IMR-90 (cell line): ENCODE measurements at regions not wholly inside any gene's neighbourhood (a gene's known extent, or its start where the extent isn't known, plus 50 kb on each side); places are given as distances from the start of the nearest gene placed in this dataset.

Experiments
- ATAC-seq: fragments of 200-7000 bp; cut with Tn5 transposase; 2 replicates; pipeline ENCODE4 v1.9.1; 2020; ENCODE audit warnings: low read depth, mild to moderate bottlenecking, moderate library complexity
- BruUV-seq: library from RNA; stranded (reverse); fragments of 400-500 nt; replicated peaks from 2 replicates; lab custom pipeline; 2021; lab: Mats Ljungman, UMichigan
- CTCF ChIA-PET: fragments of 300-600 bp; formaldehyde crosslinking; extraction: SDS; loops from one replicate; lab custom pipeline; 2021; ENCODE audit warnings: antibody characterized with exemption; lab: Yijun Ruan, JAX
- POLR2A ChIA-PET: fragments of 300-600 bp; sonication (Branson Sonifier 250); formaldehyde crosslinking; loops from one replicate; lab custom pipeline; 2022; ENCODE audit warnings: antibody characterized with exemption; ENCODE audit not compliant: unreplicated experiment; lab: Charles Lee
- DNase-seq: peaks from one replicate; pipeline ENCODE4 v3.0.0; 2013
- H2AFZ ChIP-seq: replicated peaks from 2 replicates; pipeline ENCODE3; 2013; ENCODE audit warnings: low read length, mild to moderate bottlenecking; ENCODE audit not compliant: poor library complexity
- H2AK5ac ChIP-seq: 2 replicates; pipeline ENCODE4 v1.6.1; 2013; ENCODE audit warnings: low read depth, low read length, inconsistent platforms
- H2AK9ac ChIP-seq: replicated peaks from 2 replicates; pipeline ENCODE3; 2013; ENCODE audit warnings: mild to moderate bottlenecking, low read depth, low read length, moderate library complexity; ENCODE audit not compliant: poor library complexity
- H2BK120ac ChIP-seq: 2 replicates; pipeline ENCODE4 v1.6.1; 2013; ENCODE audit warnings: low read depth, low read length, inconsistent platforms
- H2BK15ac ChIP-seq: 3 replicates; pipeline ENCODE4 v1.6.1; 2013; ENCODE audit warnings: low read depth, low read length, inconsistent platforms
- H2BK20ac ChIP-seq: 2 replicates; pipeline ENCODE4 v1.6.1; 2013; ENCODE audit warnings: low read depth, mild to moderate bottlenecking, inconsistent platforms, low read length, moderate library complexity
- H2BK5ac ChIP-seq: 2 replicates; pipeline ENCODE4 v1.6.1; 2013; ENCODE audit warnings: mild to moderate bottlenecking, low read depth, low read length, inconsistent platforms; ENCODE audit not compliant: poor library complexity, severe bottlenecking
- H3K14ac ChIP-seq: replicated peaks from 2 replicates; pipeline ENCODE4 v1.6.1; 2013; ENCODE audit warnings: low read depth, low read length, inconsistent platforms
- H3K18ac ChIP-seq: 2 replicates; pipeline ENCODE4 v1.6.1; 2013; ENCODE audit warnings: low read depth, low read length, control low read depth
- H3K23ac ChIP-seq: 2 replicates; pipeline ENCODE4 v1.6.1; 2013; ENCODE audit warnings: low read depth, low read length, inconsistent platforms
- H3K27ac ChIP-seq: 2 replicates; pipeline ENCODE4 v1.5.1; 2013; ENCODE audit warnings: mild to moderate bottlenecking, control low read depth, low read length; ENCODE audit not compliant: insufficient read depth
- H3K27me3 ChIP-seq: 2 replicates; pipeline ENCODE4 v1.6.1; 2013; ENCODE audit warnings: low read length; ENCODE audit not compliant: control insufficient read depth, insufficient read depth
- H3K36me3 ChIP-seq: 2 replicates; pipeline ENCODE4 v1.6.1; 2013; ENCODE audit warnings: low read length, mixed read lengths; ENCODE audit not compliant: control insufficient read depth, insufficient read depth
- H3K4ac ChIP-seq: 2 replicates; pipeline ENCODE4 v1.6.1; 2013; ENCODE audit warnings: low read depth, low read length, inconsistent platforms
- H3K4me1 ChIP-seq: 2 replicates; pipeline ENCODE4 v1.6.1; 2013; ENCODE audit warnings: low read length, mixed read lengths; ENCODE audit not compliant: control insufficient read depth, insufficient read depth
- H3K4me2 ChIP-seq: 2 replicates; pipeline ENCODE4 v1.6.1; 2013; ENCODE audit warnings: low read depth, mild to moderate bottlenecking, control low read depth, low read length, moderate library complexity
- H3K4me3 ChIP-seq: 2 replicates; pipeline ENCODE4 v1.5.1; 2013; ENCODE audit warnings: low read depth, mild to moderate bottlenecking, control low read depth, low read length, moderate library complexity; ENCODE audit not compliant: insufficient read depth
- H3K56ac ChIP-seq: 2 replicates; pipeline ENCODE4 v1.6.1; 2013; ENCODE audit warnings: low read length, inconsistent platforms; ENCODE audit not compliant: insufficient read depth; ENCODE audit errors: extremely low read depth
- H3K79me1 ChIP-seq, 2 experiments: 2 replicates each; pipeline ENCODE4 v1.6.1; 2013; ENCODE audit warnings: low read length in 2 of 2, inconsistent platforms in 1 of 2, low read depth in 1 of 2
- H3K9ac ChIP-seq: 2 replicates; pipeline ENCODE4 v1.6.1; 2013; ENCODE audit warnings: low read depth, low read length, control low read depth
- H3K9me1 ChIP-seq: 2 replicates; pipeline ENCODE4 v1.6.1; 2013; ENCODE audit warnings: low read length, inconsistent platforms; ENCODE audit not compliant: insufficient read depth
- H3K9me3 ChIP-seq: 2 replicates; pipeline ENCODE4 v1.6.1; 2013; ENCODE audit warnings: low read length; ENCODE audit not compliant: control insufficient read depth, insufficient read depth
- H4K20me1 ChIP-seq: 2 replicates; pipeline ENCODE4 v1.6.1; 2013; ENCODE audit warnings: low read length, inconsistent platforms; ENCODE audit not compliant: insufficient read depth
- H4K5ac ChIP-seq: 2 replicates; pipeline ENCODE4 v1.6.1; 2013; ENCODE audit warnings: mild to moderate bottlenecking, low read depth, low read length, control low read depth
- H4K8ac ChIP-seq, 2 experiments: 2 replicates each; pipeline ENCODE4 v1.6.1; 2013; ENCODE audit warnings: low read depth in 2 of 2, low read length in 2 of 2, control low read depth in 1 of 2, inconsistent platforms in 1 of 2
- H4K91ac ChIP-seq: 2 replicates; pipeline ENCODE4 v1.6.1; 2013; ENCODE audit warnings: low read depth, low read length, inconsistent platforms; ENCODE audit not compliant: insufficient read depth
- BHLHE40 ChIP-seq: fragments of 150-350 bp; IDR thresholded peaks from 2 replicates; pipeline ENCODE4 v1.6.1; 2016; ENCODE audit warnings: mild to moderate bottlenecking, low read depth, low read length
- CEBPB ChIP-seq: IDR thresholded peaks from 2 replicates; pipeline ENCODE4 v1.6.1; 2012; ENCODE audit warnings: low read depth, low read length, improper control_type of control experiment
- CTCF ChIP-seq: conservative IDR thresholded peaks from 2 replicates; pipeline ENCODE4 v1.5.1; 2012; ENCODE audit warnings: mild to moderate bottlenecking, low read depth, low read length, improper control_type of control experiment
- FOS ChIP-seq: fragments of 150-350 bp; IDR thresholded peaks from 2 replicates; pipeline ENCODE4 v1.6.1; 2016; ENCODE audit warnings: low read depth, low read length
- MAFK ChIP-seq: IDR thresholded peaks from 2 replicates; pipeline ENCODE4 v1.6.1; 2012; ENCODE audit warnings: low read depth, low read length, improper control_type of control experiment
- MAZ ChIP-seq: IDR thresholded peaks from 2 replicates; pipeline ENCODE4 v1.6.1; 2012; ENCODE audit warnings: low read depth, mild to moderate bottlenecking, low read length, improper control_type of control experiment, moderate library complexity, borderline replicate concordance
- MXI1 ChIP-seq: IDR thresholded peaks from 2 replicates; pipeline ENCODE4 v1.6.1; 2012; ENCODE audit warnings: low read depth, mild to moderate bottlenecking, low read length, moderate library complexity, borderline replicate concordance
- NFE2L2 ChIP-seq: fragments of 150-350 bp; IDR thresholded peaks from 2 replicates; pipeline ENCODE4 v1.6.1; 2016; ENCODE audit warnings: low read depth, mild to moderate bottlenecking, low read length
- POLR2A ChIP-seq: IDR thresholded peaks from 2 replicates; pipeline ENCODE4 v1.6.1; 2012; ENCODE audit warnings: mild to moderate bottlenecking, low read depth, low read length
- RAD21 ChIP-seq: IDR thresholded peaks from 2 replicates; pipeline ENCODE4 v1.6.1; 2012; ENCODE audit warnings: low read length, improper control_type of control experiment
- RCOR1 ChIP-seq: IDR thresholded peaks from 2 replicates; pipeline ENCODE4 v1.6.1; 2012; ENCODE audit warnings: mild to moderate bottlenecking, low read length, improper control_type of control experiment; ENCODE audit not compliant: insufficient replicate concordance
- RFX5 ChIP-seq: IDR thresholded peaks from 2 replicates; pipeline ENCODE4 v1.8.0; 2012; ENCODE audit warnings: low read depth, mild to moderate bottlenecking, low read length, moderate library complexity
- SMC3 ChIP-seq: fragments of 150-350 bp; IDR thresholded peaks from 2 replicates; pipeline ENCODE4 v1.6.1; 2016; ENCODE audit warnings: low read depth, mild to moderate bottlenecking, antibody characterized with exemption, low read length, moderate library complexity
- WGBS, 2 experiments: methylation state at CpG; one replicate each; pipeline versions ENCODE4 v1.1.5 to v1.1.7; 2013; ENCODE audit warnings: missing lambda C conversion rate in 2 of 2; ENCODE audit not compliant: insufficient read length in 1 of 2; ENCODE audit errors: extremely low coverage in 2 of 2; 5-methylcytosine and 5-hydroxymethylcytosine counted together
- dilution Hi-C: fragments of 300-500 bp; cut with HindIII; formaldehyde crosslinking; loops from one replicate; pipeline ENCODE4 v1.14.3; 2018; ENCODE audit warnings: low sequenced_read_pairs; ENCODE audit not compliant: unreplicated experiment
- in situ Hi-C: fragments of 300-500 bp; cut with MboI; formaldehyde crosslinking; loops from 3 replicates; pipeline ENCODE4 v1.14.3; 2019; ENCODE audit warnings: low sequenced_read_pairs, inconsistent platforms, mixed read lengths
- intact Hi-C: fragments of 100-400 bp; cut with micrococcal nuclease; formaldehyde crosslinking; loops from 2 replicates; pipeline ENCODE4 v1.10.0; 2022

- Histone ChIP-seq H2BK5ac (no peak overlapping the region), H3K79me1 (no peaks in the 10 kb centered on the region), H4K5ac (no peak overlapping the region), H4K91ac (no peak overlapping the region), H3K23ac (no peak overlapping the region), H4K20me1 (no peaks in the 10 kb centered on the region), H2BK20ac (no peak overlapping the region), H3K27me3 (peaks cover 2% of the 10 kb centered on the region; the same call in 1 of the 2 replicates), H3K9me1 (no peaks in the 10 kb centered on the region), H3K9me3 (no peaks in the 10 kb centered on the region), H2BK120ac (no peak overlapping the region), H3K4me2 (no peak overlapping the region), H3K4me1 (no peaks in the 10 kb centered on the region), H3K56ac (no peak overlapping the region), H2BK15ac (no peak overlapping the region), H3K36me3 (no peaks in the 10 kb centered on the region), H2AK5ac (no peak overlapping the region), H2AFZ (no peak overlapping the region), H3K18ac (no peak overlapping the region), H3K9ac (no peak overlapping the region), H4K8ac (no peak overlapping the region), H3K27ac (no peak overlapping the region), H3K14ac (no peak overlapping the region), H3K4ac (no peak overlapping the region), H2AK9ac (no peak overlapping the region), H3K4me3 (no peak overlapping the region)
- POLR2A ChIA-PET: no interaction called here
- 80% methylated on average over 1 of the region's 2 CpGs; no CpG with 5 or more reads in 1 of the 2 experiments for WGBS, 2 experiments
- TF ChIP-seq RFX5 (no peak), POLR2A (no peak), CTCF (no peak), SMC3 (no peak), FOS (no peak), MAZ (no peak), MXI1 (no peak), BHLHE40 (no peak), RAD21 (no peak), CEBPB (no peak), RCOR1 (no peak), MAFK (no peak), NFE2L2 (no peak)
- dilution Hi-C loops: no loop called here
- DNase-seq (no peak), ATAC-seq (no peak)
- intact Hi-C loops: no loop called here
- in situ Hi-C loops: no loop called here
- BruUV-seq: no TSS peak
- CTCF ChIA-PET: no interaction called here
These were observed 113.9 kb downstream of the AASDH start for GRCh38 chr4:56273391-56273790.
